PC-9 (cell line): ENCODE measurements at regions not wholly inside any gene's neighbourhood (a gene's known extent, or its start where the extent isn't known, plus 50 kb on each side); places are given as distances from the start of the nearest gene placed in this dataset.

Source experiments
- BruUV-seq: library from RNA; stranded (reverse); fragments of 400-500 nt; replicated peaks from 2 replicates; lab custom pipeline; 2021; lab: Mats Ljungman, UMichigan
- CTCF ChIA-PET: fragments of 300-600 bp; sonication (Branson Sonifier 250); formaldehyde crosslinking; loops from one replicate; lab custom pipeline; 2022; ENCODE audit warnings: antibody characterized with exemption; lab: Charles Lee
- POLR2A ChIA-PET: fragments of 300-600 bp; sonication (Branson Sonifier 250); formaldehyde crosslinking; loops from one replicate; lab custom pipeline; 2022; ENCODE audit warnings: antibody characterized with exemption; ENCODE audit not compliant: unreplicated experiment; lab: Charles Lee
- DNase-seq, 2 experiments: peaks; one replicate each; pipeline versions ENCODE4 v3.0.0 to v3.0.0-alpha.2; 2015 to 2022; ENCODE audit warnings: mixed read lengths in 1 of 2
- H2AFZ ChIP-seq: fragments of 200-600 bp; sonication (generic); 2 replicates; pipeline ENCODE4 v1.8.1; 2017; ENCODE audit warnings: antibody characterized with exemption
- H3F3A ChIP-seq: fragments of 200-600 bp; sonication (generic); 2 replicates; pipeline ENCODE4 v1.8.1; 2017; ENCODE audit warnings: antibody characterized with exemption, mild to moderate bottlenecking, low read depth; ENCODE audit not compliant: insufficient read depth
- H3K27ac ChIP-seq: fragments of 200-600 bp; sonication (generic); 2 replicates; pipeline ENCODE4 v1.6.1; 2016; ENCODE audit warnings: mixed run types
- H3K27me3 ChIP-seq: fragments of 200-600 bp; sonication (generic); 2 replicates; pipeline ENCODE4 v1.6.1; 2016; ENCODE audit warnings: low read depth, mixed run types; ENCODE audit not compliant: insufficient read depth
- H3K36me3 ChIP-seq: fragments of 200-600 bp; sonication (generic); 2 replicates; pipeline ENCODE4 v1.6.1; 2016; ENCODE audit warnings: low read depth, mixed run types
- H3K4me1 ChIP-seq: fragments of 200-600 bp; sonication (generic); replicated peaks from 2 replicates; pipeline ENCODE4 v1.6.1; 2016; ENCODE audit warnings: mixed run types; ENCODE audit not compliant: insufficient read depth
- H3K4me2 ChIP-seq: fragments of 200-600 bp; sonication (generic); 2 replicates; pipeline ENCODE4 v1.6.1; 2017; ENCODE audit warnings: mixed run types
- H3K4me3 ChIP-seq: fragments of 200-600 bp; sonication (generic); 2 replicates; pipeline ENCODE4 v1.6.1; 2016; ENCODE audit warnings: mixed run types
- H3K79me2 ChIP-seq: fragments of 200-600 bp; sonication (generic); 2 replicates; pipeline ENCODE4 v1.6.1; 2017; ENCODE audit warnings: low read depth, mixed run types
- H3K9me2 ChIP-seq: fragments of 200-600 bp; sonication (generic); 2 replicates; pipeline ENCODE4 v1.8.1; 2017; ENCODE audit warnings: mild to moderate bottlenecking; ENCODE audit not compliant: insufficient read depth
- H3K9me3 ChIP-seq: fragments of 200-600 bp; sonication (generic); 2 replicates; pipeline ENCODE4 v1.8.1; 2016; ENCODE audit warnings: low read depth; ENCODE audit not compliant: insufficient read depth
- H4K20me1 ChIP-seq: fragments of 200-600 bp; sonication (generic); 2 replicates; pipeline ENCODE4 v1.8.1; 2017; ENCODE audit not compliant: insufficient read depth
- CTCF ChIP-seq: fragments of 200-600 bp; sonication (generic); conservative IDR thresholded peaks from 2 replicates; pipeline ENCODE4 v1.6.1; 2017; ENCODE audit warnings: mixed run types, antibody characterized with exemption, mild to moderate bottlenecking, moderate library complexity
- EZH2 ChIP-seq: fragments of 200-600 bp; sonication (generic); IDR thresholded peaks from 2 replicates; pipeline ENCODE4 v1.8.0; 2017; ENCODE audit warnings: antibody characterized with exemption, low read depth
- intact Hi-C: fragments of 100-400 bp; cut with micrococcal nuclease; formaldehyde crosslinking; loops from one replicate; pipeline ENCODE4 v1.10.0; 2022; ENCODE audit not compliant: unreplicated experiment

- H2AFZ ChIP-seq: no peak overlapping the region
- H3K36me3 ChIP-seq: no peaks in the 10 kb centered on the region
- H3K9me2 ChIP-seq: no peaks in the 10 kb centered on the region
- no peak overlapping the region for H3K4me2 ChIP-seq
- no peaks in the 10 kb centered on the region for H3K9me3 ChIP-seq
- H3K27me3 ChIP-seq: no peaks in the 10 kb centered on the region
- ChIA-PET CTCF (no interaction called here), POLR2A (no interaction called here)
- TF ChIP-seq CTCF (no peak), EZH2 (no peak)
- H3K79me2 ChIP-seq: no peaks in the 10 kb centered on the region
- no TSS peak for BruUV-seq
- H3K4me1 ChIP-seq: no peaks in the 10 kb centered on the region
- no peak overlapping the region for H3K4me3 ChIP-seq
- no peak for DNase-seq
- no peak overlapping the region for H3K27ac ChIP-seq
- no peaks in the 10 kb centered on the region for H3F3A ChIP-seq
- no peaks in the 10 kb centered on the region for H4K20me1 ChIP-seq
- intact Hi-C loops: no loop called here
Measured at GRCh38 chr14:81765651-81766275, 232.1 kb upstream of the SEL1L start.

DNA sequence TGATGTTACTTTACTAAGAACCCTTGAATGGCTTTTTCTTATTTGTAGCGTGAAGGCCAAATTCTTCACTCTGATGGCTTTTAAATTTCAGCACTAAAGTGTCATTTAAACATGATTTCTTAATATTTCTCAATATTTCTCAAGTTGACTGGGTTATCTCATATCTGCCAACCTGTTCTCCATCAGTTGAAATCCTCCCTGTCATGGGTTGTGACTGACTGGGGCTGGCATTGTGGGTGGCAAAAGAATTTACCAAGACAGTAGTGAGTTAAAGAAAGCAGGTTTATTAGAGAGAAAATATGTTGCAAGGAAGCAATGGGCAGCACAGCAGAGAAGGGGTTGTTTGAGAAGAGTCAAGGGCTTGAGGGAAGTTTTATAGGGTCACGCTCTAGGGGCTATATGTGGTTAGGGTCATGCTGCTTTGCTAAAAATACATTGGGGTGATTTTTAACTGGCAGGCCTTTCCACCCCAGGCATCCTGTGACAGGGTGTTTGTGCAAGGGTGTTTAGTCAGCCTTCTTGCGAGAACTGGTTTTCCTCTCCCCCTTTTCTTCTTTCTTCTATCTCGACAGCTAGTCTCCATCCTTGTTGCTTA lies 232.8 kb upstream of the SEL1L start:
- no peak overlapping the region for H3K4me3 ChIP-seq
- H3K27ac ChIP-seq: no peak overlapping the region
- H3K4me2 ChIP-seq: no peak overlapping the region
- H4K20me1 ChIP-seq: no peaks in the 10 kb centered on the region
- intact Hi-C loops: no loop called here
- H2AFZ ChIP-seq: no peak overlapping the region
- DNase-seq: no peak
- no TSS peak for BruUV-seq
- TF ChIP-seq EZH2 (no peak), CTCF (no peak)
- no peaks in the 10 kb centered on the region for H3K27me3 ChIP-seq
- H3K4me1 ChIP-seq: no peaks in the 10 kb centered on the region
- POLR2A ChIA-PET: no interaction called here
- H3K79me2 ChIP-seq: no peaks in the 10 kb centered on the region
- H3K9me2 ChIP-seq: no peaks in the 10 kb centered on the region
- no peaks in the 10 kb centered on the region for H3K36me3 ChIP-seq
- CTCF ChIA-PET: no interaction called here
- H3F3A ChIP-seq: no peaks in the 10 kb centered on the region
- no peaks in the 10 kb centered on the region for H3K9me3 ChIP-seq

DNA sequence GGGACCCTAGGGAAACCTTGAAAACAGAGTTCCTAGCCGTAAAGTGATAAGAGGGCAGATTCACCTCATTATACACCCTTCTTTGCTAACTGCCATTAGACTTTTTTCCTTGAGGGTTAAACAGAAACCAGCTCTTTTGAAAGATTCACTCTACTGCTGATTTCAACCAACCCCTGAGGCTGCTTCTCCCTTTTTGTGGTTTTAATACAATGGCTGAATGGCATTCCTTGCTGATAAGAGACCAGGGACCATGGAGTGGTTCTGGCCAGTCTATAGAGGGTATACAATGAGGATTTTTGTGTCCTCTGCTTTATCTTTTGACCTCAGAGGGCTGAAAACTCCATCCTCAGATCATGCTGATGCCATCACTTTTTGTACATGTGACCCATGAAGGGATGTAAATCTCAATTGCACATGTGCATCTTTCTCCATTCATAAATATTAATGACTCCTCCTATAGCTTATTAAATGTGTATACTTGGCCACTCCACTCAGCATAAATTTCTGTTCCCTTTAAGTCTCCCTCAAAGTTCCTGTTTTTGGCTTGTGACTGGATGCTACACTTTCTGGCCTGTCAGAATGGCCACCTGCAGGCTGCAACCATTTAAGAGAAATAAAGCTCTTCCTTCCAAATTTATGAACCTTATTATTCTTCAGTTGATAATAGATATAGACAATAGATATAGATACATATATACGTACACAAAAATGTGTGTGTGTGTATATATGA lies 233.8 kb upstream of the SEL1L start:
- Histone ChIP-seq H3K9me3 (no peaks in the 10 kb centered on the region), H3F3A (no peaks in the 10 kb centered on the region), H3K4me1 (no peaks in the 10 kb centered on the region), H3K27me3 (no peaks in the 10 kb centered on the region), H3K4me3 (no peak overlapping the region), H3K79me2 (no peaks in the 10 kb centered on the region), H4K20me1 (no peaks in the 10 kb centered on the region), H3K36me3 (no peaks in the 10 kb centered on the region), H3K9me2 (no peaks in the 10 kb centered on the region), H2AFZ (no peak overlapping the region), H3K4me2 (no peak overlapping the region), H3K27ac (no peak overlapping the region)
- intact Hi-C loops: no loop called here
- CTCF ChIA-PET: no interaction called here
- POLR2A ChIA-PET: no interaction called here
- no peak for TF ChIP-seq CTCF
- TF ChIP-seq EZH2: no peak
- no TSS peak for BruUV-seq
- no peak for DNase-seq
